ENCODE measurements at regions not wholly inside any gene's neighbourhood (a gene's known extent, or its start where the extent isn't known, plus 50 kb on each side); places are given as distances from the start of the nearest gene placed in this dataset.

- no peak for DNase-seq (ENCODE audit: low spot score)
Observed at GRCh38 chr4:81629366-81629765, 157.7 kb upstream of the RASGEF1B start.

GRCh38 chr4:81628489-81628888, 156.8 kb upstream of the RASGEF1B start:
- DNase-seq (ENCODE audit: low spot score): no peak

GRCh38 chr4:81627590-81627989, 155.9 kb upstream of the RASGEF1B start:
- no peak for DNase-seq (ENCODE audit: low spot score)

GRCh38 chr4:81626851-81627250, 155.1 kb upstream of the RASGEF1B start:
- no peak for DNase-seq (ENCODE audit: low spot score)

GRCh38 chr4:81625422-81626417, 154.0 kb upstream of the RASGEF1B start:
- DNase-seq (ENCODE audit: low spot score): no peak

GRCh38 chr4:81623434-81623833, 151.7 kb upstream of the RASGEF1B start:
- DNase-seq (ENCODE audit: low spot score): no peak

GRCh38 chr4:81622474-81623184, 150.9 kb upstream of the RASGEF1B start:
- DNase-seq (ENCODE audit: low spot score): no peak

GRCh38 chr4:81622028-81622427, 150.3 kb upstream of the RASGEF1B start:
- no peak for DNase-seq (ENCODE audit: low spot score)

- DNase-seq (ENCODE audit: low spot score): no peak
Observed at GRCh38 chr4:81621490-81621889, 149.8 kb upstream of the RASGEF1B start.

- DNase-seq (ENCODE audit: low spot score): no peak
Observed at GRCh38 chr4:81620442-81620841, 148.7 kb upstream of the RASGEF1B start.

- no peak for DNase-seq (ENCODE audit: low spot score)
Observed at GRCh38 chr4:81617545-81617944, 145.8 kb upstream of the RASGEF1B start.

- no peak for DNase-seq (ENCODE audit: low spot score)
Observed at GRCh38 chr4:81611221-81611620, 139.5 kb upstream of the RASGEF1B start.

- no peak for DNase-seq (ENCODE audit: low spot score)
Observed at GRCh38 chr4:81609844-81610243, 138.1 kb upstream of the RASGEF1B start.

- DNase-seq (ENCODE audit: low spot score): no peak
Observed at GRCh38 chr4:81607950-81608349, 136.2 kb upstream of the RASGEF1B start.

- DNase-seq (ENCODE audit: low spot score): no peak
Observed at GRCh38 chr4:81606801-81607501, 135.2 kb upstream of the RASGEF1B start.

GRCh38 chr4:81606166-81606565, 134.5 kb upstream of the RASGEF1B start:
- no peak for DNase-seq (ENCODE audit: low spot score)

GRCh38 chr4:81605271-81605670, 133.6 kb upstream of the RASGEF1B start:
- no peak for DNase-seq (ENCODE audit: low spot score)

- no peak for DNase-seq (ENCODE audit: low spot score)
Observed at GRCh38 chr4:81604683-81605218, 133.0 kb upstream of the RASGEF1B start.

- DNase-seq (ENCODE audit: low spot score): no peak
Observed at GRCh38 chr4:81602854-81603253, 131.1 kb upstream of the RASGEF1B start.

- no peak for DNase-seq (ENCODE audit: low spot score)
Observed at GRCh38 chr4:81601358-81601694, 129.6 kb upstream of the RASGEF1B start.

GRCh38 chr4:81600520-81601357, 129.0 kb upstream of the RASGEF1B start:
- no peak for DNase-seq (ENCODE audit: low spot score)
